Activated naive CD8-positive, alpha-beta T cell treated with anti-CD3 and anti-CD28 coated beads for 36 hours (primary cell): ENCODE measurements at regions not wholly inside any gene's neighbourhood (a gene's known extent, or its start where the extent isn't known, plus 50 kb on each side); places are given as distances from the start of the nearest gene placed in this dataset.
"Not testable (repeated sequence)": the region's sequence is repeated elsewhere in the genome, so short reads cannot be mapped to it uniquely, and the experiment has no call there.

Source experiments
- DNase-seq: peaks from one replicate; pipeline ENCODE4 v3.0.0; 2021
- H3K27ac Mint-ChIP-seq: one replicate; pipeline ENCODE4 v1.8.0; 2022; ENCODE audit warnings: mild to moderate bottlenecking, moderate library complexity, mixed read lengths
- H3K27me3 Mint-ChIP-seq: one replicate; pipeline ENCODE4 v1.8.0; 2022; ENCODE audit warnings: mild to moderate bottlenecking, mixed read lengths
- H3K36me3 Mint-ChIP-seq: one replicate; pipeline ENCODE4 v1.8.0; 2021; ENCODE audit warnings: mild to moderate bottlenecking, mixed read lengths
- H3K4me1 Mint-ChIP-seq: one replicate; pipeline ENCODE4 v1.8.0; 2021; ENCODE audit warnings: mixed read lengths
- H3K4me3 Mint-ChIP-seq: one replicate; pipeline ENCODE4 v1.8.0; 2022; ENCODE audit warnings: mild to moderate bottlenecking, moderate library complexity, mixed read lengths
- H3K9me3 Mint-ChIP-seq: one replicate; pipeline ENCODE4 v1.8.0; 2022; ENCODE audit warnings: mixed read lengths

DNA sequence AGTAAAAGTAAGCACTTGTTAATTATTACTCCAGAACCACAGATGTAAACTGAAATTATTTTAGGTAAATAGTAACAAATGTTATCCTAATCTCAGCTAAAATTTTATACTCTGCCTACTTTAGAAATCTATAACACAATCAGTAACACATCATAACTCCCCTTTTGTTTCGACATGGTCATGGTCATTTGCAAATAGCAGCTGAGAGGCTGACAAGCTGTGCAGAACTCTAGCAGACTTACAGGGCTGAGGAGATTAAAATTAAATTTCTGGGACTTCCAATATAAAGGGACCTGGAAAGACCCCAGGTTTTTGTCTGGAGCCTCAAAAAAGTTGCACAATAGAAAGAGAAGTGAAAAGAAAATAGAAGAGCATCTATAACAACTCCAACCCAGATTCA is 88.8 kb downstream of the PRL start:
- Mint-ChIP-seq H3K4me1 (no peaks in the 10 kb centered on the region), H3K4me3 (no peak overlapping the region), H3K27me3 (no peaks in the 10 kb centered on the region), H3K27ac (no peak overlapping the region), H3K36me3 (no peaks in the 10 kb centered on the region), H3K9me3 (no peaks in the 10 kb centered on the region)
- DNase-seq, result no peak

DNA sequence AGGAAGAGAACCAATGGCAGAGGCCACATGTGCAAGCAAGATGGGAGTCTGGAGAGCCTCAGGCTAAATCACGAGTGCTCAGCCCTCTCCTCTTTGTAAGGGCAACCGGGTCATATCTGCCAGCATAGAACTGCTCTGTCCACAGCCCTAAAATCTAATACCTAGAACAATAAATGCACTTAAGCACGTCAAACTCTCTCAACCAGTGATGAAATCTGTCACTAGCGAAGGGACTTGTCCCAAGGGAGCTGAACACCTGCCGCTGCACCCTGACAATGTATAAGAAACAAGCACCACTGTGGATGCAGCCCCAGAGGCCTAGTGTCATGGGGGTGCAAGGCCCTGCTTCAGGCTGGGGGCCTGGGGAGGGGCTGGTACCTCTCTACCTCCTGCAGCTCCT is 82.5 kb downstream of the PRL start:
- no peak for DNase-seq
- H3K4me3 Mint-ChIP-seq, result no peak overlapping the region
- H3K4me1 Mint-ChIP-seq, result no peaks in the 10 kb centered on the region
- no peaks in the 10 kb centered on the region for H3K27me3 Mint-ChIP-seq
- no peaks in the 10 kb centered on the region for H3K36me3 Mint-ChIP-seq
- no peaks in the 10 kb centered on the region for H3K9me3 Mint-ChIP-seq
- no peak overlapping the region for H3K27ac Mint-ChIP-seq

DNA sequence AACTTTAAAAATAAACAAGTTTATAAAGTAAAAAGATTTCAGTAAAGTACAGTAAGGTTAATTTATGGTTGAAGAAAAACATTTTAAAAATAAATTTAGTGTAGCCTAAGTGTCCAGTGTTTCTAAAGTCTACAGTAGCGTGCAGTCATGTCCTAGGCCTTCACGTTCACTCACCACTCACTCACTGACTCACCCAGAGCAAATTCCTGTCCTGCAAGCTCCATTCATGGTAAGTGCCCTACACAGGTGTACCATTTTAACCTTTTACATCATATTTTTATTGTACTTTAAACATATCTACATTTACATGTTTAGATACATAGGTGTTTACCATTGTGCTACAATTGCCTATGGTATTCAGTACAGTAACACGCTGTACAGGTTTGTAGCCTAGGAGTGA is 81.4 kb downstream of the PRL start:
- not testable (repeated sequence) for H3K27me3 Mint-ChIP-seq, H3K36me3 Mint-ChIP-seq, DNase-seq, H3K27ac Mint-ChIP-seq, H3K9me3 Mint-ChIP-seq, H3K4me1 Mint-ChIP-seq, H3K4me3 Mint-ChIP-seq

DNA sequence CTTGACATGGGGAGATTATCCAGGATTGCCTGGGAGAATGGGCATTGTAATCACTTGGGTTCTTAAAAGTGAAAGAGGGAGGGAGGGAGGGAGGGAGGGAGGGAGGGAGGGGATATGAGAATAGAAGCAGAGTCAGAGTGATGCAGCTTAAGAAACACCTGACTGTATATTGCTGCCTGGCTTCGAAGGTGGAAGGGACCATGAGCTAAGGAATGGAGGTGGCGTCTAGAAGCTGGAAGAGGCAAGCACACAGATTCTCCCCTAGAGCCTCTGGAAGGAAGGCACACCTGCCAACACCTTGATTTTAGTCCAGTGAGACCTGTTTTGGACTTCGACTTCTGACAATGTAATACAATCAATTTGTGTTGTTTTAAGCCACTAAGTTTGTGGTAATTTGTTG is 78.4 kb downstream of the PRL start:
- H3K36me3 Mint-ChIP-seq, result no peaks in the 10 kb centered on the region
- no peak for DNase-seq
- no peaks in the 10 kb centered on the region for H3K4me1 Mint-ChIP-seq
- H3K27me3 Mint-ChIP-seq, result no peaks in the 10 kb centered on the region
- no peaks in the 10 kb centered on the region for H3K9me3 Mint-ChIP-seq
- H3K4me3 Mint-ChIP-seq, result no peak overlapping the region
- H3K27ac Mint-ChIP-seq, result no peak overlapping the region

DNA sequence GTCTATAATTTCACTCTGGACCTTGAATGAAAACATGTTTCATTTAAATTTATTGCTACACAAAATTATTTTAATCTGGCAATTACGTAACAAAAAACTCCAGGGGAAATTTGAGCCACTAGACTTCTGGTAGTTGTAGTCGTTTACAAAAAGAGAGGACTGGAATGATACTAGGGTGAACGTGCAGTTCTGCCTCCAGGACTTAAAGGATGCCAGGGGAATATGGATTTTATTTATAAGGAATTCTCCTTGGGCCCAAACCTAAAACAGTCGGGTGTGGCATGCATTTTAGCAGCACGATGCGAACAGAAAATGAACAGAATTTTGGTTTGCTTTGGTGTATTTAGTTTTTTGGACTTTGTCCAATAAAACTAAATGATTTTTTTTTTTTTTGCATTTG is 76.9 kb downstream of the PRL start:
- Mint-ChIP-seq H3K36me3 (no peaks in the 10 kb centered on the region), H3K4me3 (no peak overlapping the region), H3K27me3 (no peaks in the 10 kb centered on the region), H3K27ac (no peak overlapping the region), H3K9me3 (no peaks in the 10 kb centered on the region), H3K4me1 (no peaks in the 10 kb centered on the region)
- no peak for DNase-seq

DNA sequence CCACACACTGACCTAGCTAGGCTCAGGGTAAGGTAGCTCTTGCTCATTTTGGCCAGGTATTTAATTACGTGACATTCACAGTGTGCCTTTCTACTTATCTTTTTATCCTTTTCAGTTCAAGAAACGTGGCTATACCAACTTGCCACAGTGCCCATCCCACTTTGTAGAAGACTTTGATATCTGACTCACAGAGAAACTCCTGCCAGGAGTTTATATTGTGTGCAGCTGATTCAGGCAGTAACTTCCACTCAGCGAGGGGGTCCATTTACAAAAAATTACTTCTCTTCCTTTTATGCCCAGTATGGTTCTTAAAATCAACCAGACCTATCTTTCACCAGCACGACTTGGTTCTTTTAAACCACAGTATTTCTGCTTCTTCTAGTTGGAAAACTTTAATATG is 75.6 kb downstream of the PRL start:
- no peak overlapping the region for H3K4me3 Mint-ChIP-seq
- no peaks in the 10 kb centered on the region for H3K9me3 Mint-ChIP-seq
- no peak overlapping the region for H3K27ac Mint-ChIP-seq
- no peaks in the 10 kb centered on the region for H3K27me3 Mint-ChIP-seq
- no peaks in the 10 kb centered on the region for H3K4me1 Mint-ChIP-seq
- DNase-seq, result no peak
- no peaks in the 10 kb centered on the region for H3K36me3 Mint-ChIP-seq

DNA sequence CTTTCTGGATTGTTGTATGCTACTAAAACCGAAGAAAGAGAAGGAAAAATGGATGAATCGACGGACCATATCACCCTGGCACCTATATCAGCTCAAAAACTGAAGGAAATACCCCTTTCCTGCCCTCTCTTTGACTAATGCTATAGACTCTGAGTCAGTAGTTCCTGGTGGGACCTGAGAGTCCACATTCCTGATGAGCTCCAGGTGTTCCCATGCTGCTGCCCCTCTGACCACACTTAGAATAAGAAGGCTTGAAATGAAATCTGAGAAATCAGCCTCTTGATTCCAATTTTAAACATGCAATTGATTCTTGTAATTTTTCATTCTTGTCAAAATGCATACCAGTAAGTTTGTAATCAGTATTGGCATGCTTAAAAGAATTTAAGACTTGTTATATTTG is 75.2 kb downstream of the PRL start:
- Mint-ChIP-seq H3K4me1 (no peaks in the 10 kb centered on the region), H3K4me3 (no peak overlapping the region), H3K27me3 (no peaks in the 10 kb centered on the region), H3K27ac (no peak overlapping the region), H3K9me3 (no peaks in the 10 kb centered on the region), H3K36me3 (no peaks in the 10 kb centered on the region)
- no peak for DNase-seq

DNA sequence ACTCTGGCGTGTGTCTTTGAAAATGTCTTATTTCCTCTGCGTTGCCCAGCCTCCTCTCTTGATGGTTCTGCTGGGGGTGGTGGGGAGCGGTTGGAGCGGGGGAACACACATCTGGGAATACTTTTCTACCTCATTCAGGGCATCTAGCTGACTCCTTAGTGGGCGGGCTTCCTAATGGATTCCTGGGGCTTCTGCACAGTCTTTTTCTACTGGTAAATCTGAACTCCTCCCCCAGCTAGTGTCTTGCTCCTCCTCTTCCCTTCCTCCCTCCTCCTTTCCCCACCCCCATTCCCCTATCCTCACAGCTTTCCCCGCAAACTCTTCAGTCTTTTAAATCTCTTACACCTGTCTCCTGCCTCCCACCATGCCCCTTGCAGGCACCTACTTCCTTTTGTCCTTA is 74.4 kb downstream of the PRL start:
- H3K27ac Mint-ChIP-seq, result no peak overlapping the region

DNA sequence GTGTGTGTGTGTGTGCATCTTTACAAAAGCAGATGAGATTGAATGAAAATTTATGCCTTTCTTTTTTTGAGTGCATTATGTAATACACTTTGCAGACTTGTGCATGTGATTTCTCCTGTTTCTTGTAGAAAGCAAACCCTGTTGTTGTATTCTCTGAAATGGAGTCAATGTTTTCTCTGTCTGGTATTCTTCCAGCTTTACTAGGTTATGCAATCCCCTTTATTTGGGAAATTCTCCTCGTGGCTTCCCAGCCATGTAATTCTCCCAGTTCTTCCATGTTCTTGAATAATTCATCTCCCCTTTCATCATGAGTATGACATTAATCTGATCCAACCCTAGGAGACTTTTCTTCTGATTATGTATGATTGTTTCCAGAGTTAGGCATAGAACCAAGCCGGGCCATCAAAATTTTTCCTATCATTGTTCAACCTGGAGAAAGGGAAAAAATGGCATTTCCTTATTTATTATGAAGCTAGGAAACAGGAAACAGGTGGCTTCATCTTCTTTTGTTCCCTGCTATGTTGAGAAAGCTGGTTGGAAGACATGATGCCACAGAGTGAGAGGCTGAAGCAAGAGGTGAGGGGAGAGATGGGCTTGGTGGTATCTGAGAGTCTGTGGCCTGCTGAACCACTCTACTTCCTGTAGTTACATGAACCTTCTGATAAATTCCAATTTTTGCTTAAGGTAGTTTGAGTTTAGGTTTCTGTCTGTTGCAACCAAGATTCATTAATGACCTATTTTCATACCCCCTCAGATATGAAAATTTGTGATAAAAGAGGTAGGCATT is 68.8 kb downstream of the PRL start:
- no peak overlapping the region for H3K27ac Mint-ChIP-seq
- H3K36me3 Mint-ChIP-seq, result no peaks in the 10 kb centered on the region
- H3K4me3 Mint-ChIP-seq, result no peak overlapping the region
- DNase-seq, result no peak
- H3K4me1 Mint-ChIP-seq, result no peaks in the 10 kb centered on the region
- no peaks in the 10 kb centered on the region for H3K27me3 Mint-ChIP-seq
- H3K9me3 Mint-ChIP-seq, result no peaks in the 10 kb centered on the region

More for the DNA sequence above, 74.4 kb downstream of the PRL start:
- no peaks in the 10 kb centered on the region for H3K9me3 Mint-ChIP-seq
- no peak overlapping the region for H3K4me3 Mint-ChIP-seq
- H3K36me3 Mint-ChIP-seq, result no peaks in the 10 kb centered on the region
- no peak for DNase-seq
- no peaks in the 10 kb centered on the region for H3K4me1 Mint-ChIP-seq
- H3K27me3 Mint-ChIP-seq, result no peaks in the 10 kb centered on the region

DNA sequence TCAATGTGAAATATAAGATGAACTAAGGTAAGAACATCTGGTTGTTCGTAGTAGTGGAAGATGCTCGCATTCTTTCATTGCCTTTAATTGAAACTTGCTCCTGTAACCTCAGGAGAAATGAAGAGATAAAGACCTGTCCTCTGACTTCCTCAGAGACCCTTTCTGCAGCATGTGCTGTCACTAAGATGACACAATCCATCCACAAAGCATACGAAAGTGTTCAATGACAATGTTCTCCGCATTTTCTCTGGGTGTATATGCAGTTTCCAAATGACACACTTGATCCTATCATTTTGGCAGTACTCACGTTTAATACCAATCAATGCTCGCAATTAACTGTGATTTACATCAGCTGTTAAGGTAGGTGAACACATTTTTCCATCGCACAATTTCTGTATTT is 65.8 kb downstream of the PRL start:
- Mint-ChIP-seq H3K27me3 (no peaks in the 10 kb centered on the region), H3K4me1 (no peaks in the 10 kb centered on the region), H3K27ac (no peak overlapping the region), H3K9me3 (no peaks in the 10 kb centered on the region), H3K4me3 (no peak overlapping the region), H3K36me3 (no peaks in the 10 kb centered on the region)
- no peak for DNase-seq

DNA sequence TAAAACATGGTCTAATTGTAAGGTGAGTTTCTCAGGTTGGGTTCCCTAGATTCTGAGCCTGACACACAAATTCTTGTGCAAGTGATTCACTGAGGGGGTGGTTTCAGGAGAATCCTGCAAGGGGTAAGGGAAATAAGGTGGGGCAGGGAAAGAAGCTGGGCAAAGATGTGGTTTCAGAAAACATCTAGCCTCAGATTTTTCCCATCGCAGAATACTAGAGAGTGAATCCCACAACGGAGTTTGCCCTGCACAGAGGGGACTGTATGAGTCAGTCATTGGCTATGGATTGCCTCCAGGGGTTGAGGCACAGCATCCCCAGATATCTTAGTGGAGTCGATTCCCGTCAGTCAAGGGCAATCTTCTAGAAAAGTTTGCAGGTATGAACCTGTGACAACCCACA is 65.2 kb downstream of the PRL start:
- H3K4me1 Mint-ChIP-seq, result no peaks in the 10 kb centered on the region
- H3K36me3 Mint-ChIP-seq, result no peaks in the 10 kb centered on the region
- no peak overlapping the region for H3K27ac Mint-ChIP-seq
- DNase-seq, result no peak
- H3K9me3 Mint-ChIP-seq, result no peaks in the 10 kb centered on the region
- no peak overlapping the region for H3K4me3 Mint-ChIP-seq
- no peaks in the 10 kb centered on the region for H3K27me3 Mint-ChIP-seq

DNA sequence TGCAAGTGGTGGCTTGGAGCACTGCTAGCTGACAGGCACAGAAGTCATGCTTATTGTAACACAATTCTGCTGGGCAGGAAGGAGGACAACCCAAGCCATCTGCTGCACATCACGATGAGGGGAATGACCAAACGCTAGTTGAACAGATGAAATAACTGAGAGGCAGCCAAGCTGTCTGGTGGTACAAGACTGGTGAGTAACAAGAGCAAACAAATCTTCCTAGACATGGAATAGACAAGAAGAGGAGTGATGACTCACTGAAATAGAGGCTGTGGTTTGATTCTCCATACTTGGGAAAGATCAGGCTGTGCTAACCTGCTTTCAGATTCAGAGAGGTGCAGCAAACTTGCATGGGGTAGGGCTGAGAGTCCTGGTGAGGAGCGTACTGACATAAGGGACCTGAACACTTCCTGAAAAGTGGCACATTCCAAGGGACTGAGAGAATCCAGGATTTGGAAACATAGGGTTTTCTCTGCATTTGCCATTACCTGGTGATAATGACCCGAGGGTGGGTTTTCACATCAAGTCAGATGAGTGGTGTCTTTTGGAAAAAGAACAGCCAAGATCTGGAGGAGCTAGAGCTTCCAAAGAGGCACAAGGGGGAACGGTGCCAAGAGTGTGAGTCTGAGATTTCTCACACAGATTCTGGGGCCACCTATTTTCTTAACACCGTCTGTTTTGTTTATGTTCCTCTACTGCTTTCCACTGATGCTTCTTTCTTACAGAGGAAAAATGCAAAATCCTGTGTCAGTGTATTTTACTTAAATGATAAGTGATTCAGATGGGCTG is 60.0 kb downstream of the PRL start:
- DNase-seq, result no peak
- Mint-ChIP-seq H3K36me3 (no peaks in the 10 kb centered on the region), H3K27me3 (no peaks in the 10 kb centered on the region), H3K4me3 (no peak overlapping the region), H3K27ac (no peak overlapping the region), H3K4me1 (no peaks in the 10 kb centered on the region), H3K9me3 (peaks cover 2% of the 10 kb centered on the region)
